H1 (cell line): ENCODE measurements at regions not wholly inside any gene's neighbourhood (a gene's known extent, or its start where the extent isn't known, plus 50 kb on each side); places are given as distances from the start of the nearest gene placed in this dataset.

Experiments used
- CTCF ChIA-PET: fragments of 300-600 bp; sonication (Branson Sonifier 250); formaldehyde crosslinking; loops from one replicate; lab custom pipeline; 2021; ENCODE audit not compliant: partially characterized antibody; lab: Charles Lee
- POLR2A ChIA-PET: fragments of 300-600 bp; sonication (Branson Sonifier 250); formaldehyde crosslinking; loops from one replicate; lab custom pipeline; 2021; ENCODE audit warnings: inconsistent platforms; ENCODE audit not compliant: partially characterized antibody; lab: Charles Lee
- DNase-seq, 2 experiments: peaks; one replicate each; pipeline versions ENCODE4 v3.0.0 to v3.0.0-alpha.2; 2010 to 2022; ENCODE audit warnings: low spot score in 2 of 2, low read depth in 1 of 2, mixed read lengths in 1 of 2
- FAIRE-seq: peaks from 2 replicates; lab custom pipeline; 2011; peaks lifted over from hg19 to GRCh38; lab: Jason Lieb, UNC
- H2AFZ ChIP-seq: 2 replicates; pipeline ENCODE4 v1.8.1; 2012; ENCODE audit warnings: low read length, inconsistent platforms
- H2AK5ac ChIP-seq: 2 replicates; pipeline ENCODE4 v1.6.1; 2013; ENCODE audit warnings: low read depth, low read length
- H2BK120ac ChIP-seq: replicated peaks from 2 replicates; pipeline ENCODE3; 2013; ENCODE audit warnings: low read depth, low read length, inconsistent platforms
- H2BK12ac ChIP-seq: 2 replicates; pipeline ENCODE4 v1.6.1; 2013; ENCODE audit warnings: low read depth, low read length
- H2BK15ac ChIP-seq: 2 replicates; pipeline ENCODE4 v1.6.1; 2013; ENCODE audit warnings: low read length
- H2BK20ac ChIP-seq: 2 replicates; pipeline ENCODE4 v1.6.1; 2013; ENCODE audit warnings: low read length
- H2BK5ac ChIP-seq: 2 replicates; pipeline ENCODE4 v1.6.1; 2013; ENCODE audit warnings: low read depth, low read length
- H3K14ac ChIP-seq: 2 replicates; pipeline ENCODE4 v1.6.1; 2013; ENCODE audit warnings: inconsistent platforms; ENCODE audit not compliant: insufficient read length
- H3K18ac ChIP-seq: 2 replicates; pipeline ENCODE4 v1.6.1; 2013; ENCODE audit warnings: low read length; ENCODE audit errors: extremely low read depth
- H3K23ac ChIP-seq: 2 replicates; pipeline ENCODE4 v1.6.1; 2013; ENCODE audit warnings: inconsistent platforms; ENCODE audit not compliant: insufficient read length
- H3K23me2 ChIP-seq: 2 replicates; pipeline ENCODE4 v1.6.1; 2013; ENCODE audit warnings: low read depth, low read length
- H3K27ac ChIP-seq: 2 replicates; pipeline ENCODE4 v1.6.1; 2011; ENCODE audit warnings: low read depth, low read length, inconsistent platforms
- H3K27me3 ChIP-seq, 4 experiments: replicated peaks in 1 of 4; 1 replicate in 1 of 4; 2 replicates in 3 of 4; pipeline versions ENCODE4 v1.6.1 to v1.8.1; 2011 to 2013; ENCODE audit warnings: low read length in 3 of 4, mild to moderate bottlenecking in 3 of 4, inconsistent platforms in 2 of 4, mixed read lengths in 2 of 4, moderate library complexity in 1 of 4; ENCODE audit not compliant: control insufficient read depth in 3 of 4, insufficient read depth in 3 of 4; ENCODE audit errors: extremely low read depth in 1 of 4
- H3K36me3 ChIP-seq, 4 experiments: 2 replicates each; pipeline versions ENCODE4 v1.6.1 to v1.8.1; 2011 to 2013; ENCODE audit warnings: mild to moderate bottlenecking in 4 of 4, low read length in 3 of 4, moderate library complexity in 2 of 4, control low read depth in 1 of 4, inconsistent platforms in 1 of 4; ENCODE audit not compliant: insufficient read depth in 4 of 4, control insufficient read depth in 2 of 4
- H3K4ac ChIP-seq: replicated peaks from 2 replicates; pipeline ENCODE3; 2013; ENCODE audit warnings: low read length, low read depth, mixed read lengths, inconsistent platforms; ENCODE audit not compliant: insufficient read length
- H3K4me1 ChIP-seq, 4 experiments: replicated peaks in 1 of 4; 1 replicate in 1 of 4; 2 replicates in 3 of 4; pipeline versions ENCODE4 v1.6.1 to v1.8.1; 2011 to 2013; ENCODE audit warnings: low read length in 3 of 4, inconsistent platforms in 2 of 4, mixed read lengths in 1 of 4; ENCODE audit not compliant: insufficient read depth in 4 of 4, control insufficient read depth in 3 of 4
- H3K4me2 ChIP-seq, 2 experiments: 2 replicates each; pipeline versions ENCODE4 v1.6.1 to v1.8.1; 2011 to 2013; ENCODE audit warnings: low read depth in 2 of 2, low read length in 2 of 2, control low read depth in 1 of 2, inconsistent platforms in 1 of 2, mild to moderate bottlenecking in 1 of 2; ENCODE audit not compliant: insufficient read depth in 1 of 2
- H3K4me3 ChIP-seq, 4 experiments: fragments of 200-600, 300-600 bp in 1 of 4; sonication (generic), shearing (Covaris generic), sonication (Bioruptor Twin) in 1 of 4; 2 replicates each; pipeline versions ENCODE4 v1.5.1 to v1.8.1; 2011 to 2016; ENCODE audit warnings: low read length in 4 of 4, low read depth in 3 of 4, control low read depth in 2 of 4, inconsistent platforms in 2 of 4, mild to moderate bottlenecking in 2 of 4, mixed read lengths in 1 of 4, moderate library complexity in 1 of 4; ENCODE audit not compliant: insufficient read depth in 2 of 4; ENCODE audit errors: extremely low read depth in 1 of 4
- H3K56ac ChIP-seq: replicated peaks from 2 replicates; pipeline ENCODE3; 2013; ENCODE audit warnings: low read depth, mild to moderate bottlenecking, mixed read lengths, low read length, inconsistent platforms; ENCODE audit not compliant: insufficient read length
- H3K79me1 ChIP-seq: 2 replicates; pipeline ENCODE4 v1.6.1; 2013; ENCODE audit warnings: low read depth, low read length, control low read depth
- H3K79me2 ChIP-seq, 2 experiments: 2 replicates each; pipeline versions ENCODE4 v1.6.1 to v1.8.1; 2012 to 2013; ENCODE audit warnings: low read length in 2 of 2, mild to moderate bottlenecking in 2 of 2, inconsistent platforms in 1 of 2; ENCODE audit not compliant: insufficient read depth in 2 of 2, control insufficient read depth in 1 of 2
- H3K9ac ChIP-seq, 4 experiments: replicated peaks in 1 of 4; 1 replicate in 1 of 4; 2 replicates in 3 of 4; pipeline versions ENCODE4 v1.6.1 to v1.8.1; 2011 to 2013; ENCODE audit warnings: low read depth in 3 of 4, low read length in 3 of 4, control low read depth in 2 of 4, mild to moderate bottlenecking in 2 of 4, moderate library complexity in 2 of 4, inconsistent platforms in 1 of 4; ENCODE audit errors: extremely low read depth in 1 of 4
- H3K9me3 ChIP-seq, 2 experiments: 2 replicates each; pipeline versions ENCODE4 v1.6.1 to v1.8.1; 2012 to 2013; ENCODE audit warnings: mild to moderate bottlenecking in 2 of 2, moderate library complexity in 2 of 2, control low read depth in 1 of 2, inconsistent platforms in 1 of 2, low read depth in 1 of 2, low read length in 1 of 2, mixed read lengths in 1 of 2; ENCODE audit not compliant: insufficient read depth in 2 of 2
- H4K20me1 ChIP-seq, 2 experiments: replicated peaks in 1 of 2; 2 replicates each; pipeline versions ENCODE3 to v1.8.1; 2011 to 2013; ENCODE audit warnings: inconsistent platforms in 2 of 2, low read length in 2 of 2, mild to moderate bottlenecking in 1 of 2; ENCODE audit not compliant: insufficient read depth in 2 of 2, control insufficient read depth in 1 of 2
- H4K5ac ChIP-seq: 2 replicates; pipeline ENCODE4 v1.6.1; 2013; ENCODE audit warnings: low read length, low read depth, mixed read lengths, inconsistent platforms; ENCODE audit not compliant: insufficient read length
- H4K8ac ChIP-seq: 2 replicates; pipeline ENCODE4 v1.8.0; 2013; ENCODE audit warnings: mild to moderate bottlenecking, moderate library complexity, low read length, inconsistent platforms; ENCODE audit not compliant: insufficient read depth; ENCODE audit errors: extremely low read depth
- H4K91ac ChIP-seq: replicated peaks from 2 replicates; pipeline ENCODE3; 2013; ENCODE audit warnings: low read length, mixed read lengths, inconsistent platforms; ENCODE audit not compliant: insufficient read length
- TAF7 ChIP-seq: optimal IDR thresholded peaks from 2 replicates; pipeline ENCODE3; 2011; ENCODE audit warnings: low read depth, mild to moderate bottlenecking, inconsistent platforms, low read length, moderate library complexity, borderline replicate concordance
- WGBS, 2 experiments: shearing (Covaris generic) in 1 of 2; methylation state at CpG; one replicate each; pipeline versions ENCODE4 v1.1.6 to v1.1.7; 2013 to 2015; ENCODE audit warnings: low lambda C conversion rate in 2 of 2, mixed read lengths in 2 of 2, inconsistent platforms in 1 of 2, low coverage in 1 of 2, missing lambda C conversion rate in 1 of 2; ENCODE audit not compliant: insufficient replicate concordance in 2 of 2, insufficient coverage in 1 of 2, insufficient read length in 1 of 2; ENCODE audit errors: extremely low coverage in 1 of 2, missing lambda C conversion rate in 1 of 2; 5-methylcytosine and 5-hydroxymethylcytosine counted together

GRCh38 chr5:39955156-39955555 lies 530.4 kb upstream of the DAB2 start:
- Histone ChIP-seq H3K9ac (no peak overlapping the region), H4K91ac (no peak overlapping the region), H3K27ac (no peak overlapping the region), H3K79me1 (no peaks in the 10 kb centered on the region), H3K27me3 (no peaks in the 10 kb centered on the region), H3K4ac (no peak overlapping the region), H3K23ac (no peak overlapping the region), H3K14ac (no peak overlapping the region), H3K4me1 (no peaks in the 10 kb centered on the region), H2BK15ac (no peak overlapping the region), H3K23me2 (no peaks in the 10 kb centered on the region), H3K4me3 (no peak overlapping the region), H2AFZ (no peak overlapping the region), H2AK5ac (no peak overlapping the region), H4K20me1 (no peaks in the 10 kb centered on the region), H2BK20ac (no peak overlapping the region), H3K36me3 (no peaks in the 10 kb centered on the region), H2BK12ac (no peak overlapping the region), H3K18ac (no peak overlapping the region), H2BK5ac (no peak overlapping the region), H3K79me2 (no peaks in the 10 kb centered on the region), H3K4me2 (no peak overlapping the region), H2BK120ac (no peak overlapping the region), H4K5ac (no peak overlapping the region), H4K8ac (no peak overlapping the region), H3K56ac (no peak overlapping the region), H3K9me3 (no peaks in the 10 kb centered on the region)
- FAIRE-seq (no peak), DNase-seq (no peak)
- TF ChIP-seq TAF7 = no peak
- 89% methylated on average over 2 of the region's 2 CpGs; no CpG with 5 or more reads in 1 of the 2 experiments for WGBS, 2 experiments
- POLR2A ChIA-PET = no interaction called here
- CTCF ChIA-PET = no interaction called here
